T-helper 17 cell (primary cell): ENCODE measurements at regions not wholly inside any gene's neighbourhood (a gene's known extent, or its start where the extent isn't known, plus 50 kb on each side); places are given as distances from the start of the nearest gene placed in this dataset.
A peak's percentile ranks its signal among the peaks of the same experiment; 100 is the strongest.

Experiments
- ATAC-seq: fragments of 150-1000 bp; cut with Tn5 transposase; 2 replicates; pipeline ENCODE4 v1.10.0; 2021; ENCODE audit warnings: mild to moderate bottlenecking, moderate library complexity
- DNase-seq, 3 donors: peaks; one replicate each; pipeline versions ENCODE4 v3.0.0 to v3.0.0-alpha.2; 2020 to 2021
- H3K9me3 ChIP-seq: one replicate; pipeline ENCODE4 v1.7.0; 2013; ENCODE audit warnings: low read length, mild to moderate bottlenecking; ENCODE audit not compliant: control insufficient read depth, poor library complexity, severe bottlenecking
- H3K27ac Mint-ChIP-seq: one replicate; pipeline ENCODE4 v1.8.0; 2022; ENCODE audit warnings: mild to moderate bottlenecking, moderate library complexity, mixed read lengths
- H3K27me3 Mint-ChIP-seq: one replicate; pipeline ENCODE4 v1.8.0; 2022; ENCODE audit warnings: mixed read lengths
- H3K36me3 Mint-ChIP-seq: one replicate; pipeline ENCODE4 v1.8.0; 2022; ENCODE audit warnings: low read depth, mixed read lengths
- H3K4me1 Mint-ChIP-seq: one replicate; pipeline ENCODE4 v1.8.0; 2022; ENCODE audit warnings: mild to moderate bottlenecking, mixed read lengths
- H3K4me3 Mint-ChIP-seq: one replicate; pipeline ENCODE4 v1.8.0; 2022; ENCODE audit warnings: mild to moderate bottlenecking, moderate library complexity, mixed read lengths

DNA sequence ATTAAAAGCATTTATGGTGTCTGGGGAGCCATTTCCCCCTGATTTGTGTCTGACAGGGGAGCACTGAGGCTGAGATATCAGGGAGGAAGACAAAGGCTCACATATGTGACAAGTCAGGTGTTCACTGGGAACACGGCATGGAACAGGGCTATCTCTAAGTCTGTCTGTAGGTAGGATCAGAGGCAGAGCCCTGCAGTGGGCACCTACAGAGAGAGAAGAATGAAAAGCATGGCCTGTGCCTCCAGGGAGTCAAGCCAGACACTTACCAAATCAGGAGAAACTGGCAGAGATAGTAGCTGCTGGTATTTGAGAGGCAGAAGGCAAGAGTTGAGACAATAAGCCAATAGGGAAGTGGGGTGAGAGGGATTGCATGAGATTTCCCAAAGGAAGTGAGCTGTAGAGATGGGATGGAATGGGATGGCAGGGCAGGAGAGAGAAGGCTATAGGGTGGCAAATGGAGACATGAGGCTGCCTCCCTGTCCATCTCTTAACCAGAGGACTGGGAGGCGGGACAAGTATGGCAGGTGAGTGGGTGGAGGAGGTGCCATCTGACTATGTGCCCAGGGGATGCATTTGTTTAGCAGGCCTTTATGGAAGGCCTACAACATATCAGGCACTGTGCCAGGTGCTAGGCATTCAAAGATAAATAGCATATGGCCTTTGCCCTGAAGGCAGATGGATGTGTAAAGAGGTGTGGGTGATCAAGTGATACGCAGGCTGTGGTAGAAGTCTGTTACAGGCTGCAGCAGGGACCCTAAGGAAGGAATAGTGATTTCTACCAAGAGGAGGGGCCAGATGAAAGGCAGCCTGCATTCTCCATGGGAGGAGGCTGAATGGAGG lies 136.2 kb upstream of the IPO9 start:
- Mint-ChIP-seq H3K36me3 (no peaks in the 10 kb centered on the region), H3K27me3 (peaks cover 14% of the 10 kb centered on the region), H3K27ac (no peak overlapping the region), H3K4me1 (no peaks in the 10 kb centered on the region), H3K4me3 (no peak overlapping the region)
- DNase-seq (no peak), ATAC-seq (no peak)
- H3K9me3 ChIP-seq = no peaks in the 10 kb centered on the region

DNA sequence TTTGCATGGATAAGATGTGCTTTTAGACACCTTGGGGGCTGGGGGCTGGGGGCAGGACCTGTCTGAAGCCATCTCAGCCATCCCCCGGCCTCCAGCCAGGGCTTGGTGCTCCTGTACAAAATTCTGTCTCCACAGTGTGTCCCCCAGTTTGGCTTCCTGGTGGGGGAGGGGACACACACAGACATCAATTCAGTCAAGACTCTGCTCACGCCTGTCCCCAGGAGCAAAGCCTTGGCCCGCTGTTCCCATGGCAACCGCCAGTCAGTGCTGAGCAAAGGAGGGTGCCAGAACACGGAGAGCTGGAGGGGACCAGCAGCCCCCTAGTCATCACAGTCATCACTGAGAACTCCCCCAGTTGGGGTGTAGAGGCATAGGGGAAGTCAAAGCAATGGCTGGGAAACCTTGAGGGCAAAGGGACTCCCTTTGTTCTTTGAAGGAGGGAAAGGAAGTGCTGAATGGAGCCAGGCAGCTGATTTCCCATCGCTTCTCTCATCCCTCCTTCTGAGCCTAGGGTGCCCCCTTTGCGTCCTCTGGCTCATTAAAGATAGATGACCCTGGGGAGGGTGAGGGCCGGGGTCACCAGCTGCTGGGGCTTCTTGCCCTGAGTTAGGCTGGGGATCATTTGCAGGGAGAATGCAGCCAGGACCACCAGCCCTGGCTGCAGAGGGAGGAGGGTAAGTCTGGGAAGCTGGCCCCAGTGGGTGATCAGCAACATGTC lies 134.9 kb upstream of the IPO9 start:
- Mint-ChIP-seq H3K27ac (no peak overlapping the region), H3K4me1 (no peaks in the 10 kb centered on the region), H3K27me3 (peaks cover 14% of the 10 kb centered on the region), H3K36me3 (no peaks in the 10 kb centered on the region), H3K4me3 (no peak overlapping the region)
- DNase-seq = no peak
- H3K9me3 ChIP-seq = no peaks in the 10 kb centered on the region
- no peak for ATAC-seq

DNA sequence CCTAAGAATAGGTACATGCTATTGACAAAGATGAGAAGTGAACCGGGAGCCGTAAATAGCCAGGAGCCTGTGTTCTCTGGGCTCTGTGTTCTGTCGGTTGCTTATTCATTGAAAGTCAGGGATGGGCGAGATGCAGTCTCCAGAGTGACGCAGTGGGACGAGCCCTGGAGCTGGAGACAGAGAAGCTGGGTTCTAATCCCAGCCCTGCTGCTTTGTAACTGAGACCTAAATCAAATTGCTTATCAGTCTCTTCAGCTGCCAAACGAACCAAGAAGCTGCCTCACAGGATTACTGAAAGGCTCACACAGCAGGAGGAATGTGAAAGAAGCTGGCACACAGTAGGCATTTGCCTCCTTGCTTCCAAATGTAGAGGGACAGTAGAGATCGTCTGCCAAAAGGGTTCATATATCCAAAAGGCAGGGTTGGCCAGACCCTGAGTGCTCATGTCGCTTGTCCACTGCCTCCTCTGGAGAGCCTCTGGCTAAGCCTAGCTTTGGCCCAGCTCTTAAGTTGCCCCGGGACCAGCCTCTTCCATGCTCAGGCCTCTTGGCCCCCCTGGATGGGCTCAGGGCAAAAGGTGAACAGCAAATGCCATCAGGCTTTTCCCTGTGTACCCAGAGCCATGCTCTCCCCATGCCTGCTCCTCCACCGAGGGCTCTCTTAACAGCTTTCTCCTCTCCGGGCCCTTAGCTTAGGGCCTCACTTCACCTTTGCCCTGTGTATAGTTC lies 134.2 kb upstream of the IPO9 start:
- Mint-ChIP-seq H3K4me1 (no peaks in the 10 kb centered on the region), H3K36me3 (no peaks in the 10 kb centered on the region), H3K27ac (no peak overlapping the region), H3K27me3 (peaks cover 14% of the 10 kb centered on the region), H3K4me3 (no peak overlapping the region)
- no peak for ATAC-seq
- H3K9me3 ChIP-seq = no peaks in the 10 kb centered on the region
- DNase-seq = no peak

DNA sequence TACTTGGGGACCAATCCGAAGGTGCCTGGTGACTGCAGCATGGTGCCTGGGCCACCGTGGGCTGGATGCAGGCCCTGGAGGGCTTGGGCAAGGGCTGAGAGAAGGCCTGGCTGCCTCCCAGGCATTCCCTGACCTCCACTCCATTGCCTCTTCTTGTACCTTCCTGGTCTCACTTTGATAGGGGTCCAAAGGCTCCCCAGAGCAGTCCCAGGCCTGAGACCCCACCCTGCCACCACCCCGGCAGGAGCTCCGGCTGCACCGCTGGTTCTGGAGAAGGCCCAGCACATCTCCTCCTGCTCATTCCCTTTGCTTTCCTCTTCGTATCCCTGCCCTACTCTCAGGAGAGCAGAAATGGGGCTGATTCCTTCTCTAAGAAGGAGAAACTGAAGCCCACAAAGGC lies 133.3 kb upstream of the IPO9 start:
- H3K4me3 Mint-ChIP-seq = no peak overlapping the region
- no peaks in the 10 kb centered on the region for H3K9me3 ChIP-seq
- no peaks in the 10 kb centered on the region for H3K4me1 Mint-ChIP-seq
- peaks cover 14% of the 10 kb centered on the region for H3K27me3 Mint-ChIP-seq
- ATAC-seq = no peak
- no peak overlapping the region for H3K27ac Mint-ChIP-seq
- H3K36me3 Mint-ChIP-seq = no peaks in the 10 kb centered on the region
- no peak for DNase-seq

DNA sequence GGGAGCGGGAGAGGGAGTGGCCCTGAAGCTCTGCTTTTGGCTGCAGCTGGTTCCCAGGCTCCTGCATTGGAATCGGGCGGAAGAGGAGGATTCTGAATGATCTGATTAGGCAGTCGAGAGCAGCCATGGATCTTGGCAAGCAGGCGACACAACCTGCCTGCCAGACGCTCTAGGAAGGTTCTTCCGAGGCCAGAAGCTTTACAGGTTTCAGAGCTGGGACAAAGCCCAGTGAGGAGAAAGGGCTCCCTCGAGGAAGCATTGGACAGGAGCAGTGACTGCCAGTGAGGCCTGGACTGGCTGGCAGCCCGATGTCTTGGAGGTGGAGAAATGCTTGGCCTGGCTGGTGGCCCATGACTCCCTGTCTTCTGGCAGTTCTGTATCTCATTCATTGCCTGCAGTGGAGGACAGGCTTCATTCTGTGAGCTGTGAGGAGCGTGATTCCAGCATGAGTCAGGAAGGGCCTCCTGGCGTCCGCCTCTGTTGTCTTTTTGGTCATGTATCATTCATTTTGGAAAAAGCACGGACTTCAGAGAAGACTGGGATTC lies 132.7 kb upstream of the IPO9 start:
- no peaks in the 10 kb centered on the region for H3K36me3 Mint-ChIP-seq
- DNase-seq = no peak
- H3K4me3 Mint-ChIP-seq = no peak overlapping the region
- no peak for ATAC-seq
- H3K27ac Mint-ChIP-seq = no peak overlapping the region
- H3K27me3 Mint-ChIP-seq = peaks cover 14% of the 10 kb centered on the region
- no peaks in the 10 kb centered on the region for H3K4me1 Mint-ChIP-seq
- H3K9me3 ChIP-seq = no peaks in the 10 kb centered on the region

DNA sequence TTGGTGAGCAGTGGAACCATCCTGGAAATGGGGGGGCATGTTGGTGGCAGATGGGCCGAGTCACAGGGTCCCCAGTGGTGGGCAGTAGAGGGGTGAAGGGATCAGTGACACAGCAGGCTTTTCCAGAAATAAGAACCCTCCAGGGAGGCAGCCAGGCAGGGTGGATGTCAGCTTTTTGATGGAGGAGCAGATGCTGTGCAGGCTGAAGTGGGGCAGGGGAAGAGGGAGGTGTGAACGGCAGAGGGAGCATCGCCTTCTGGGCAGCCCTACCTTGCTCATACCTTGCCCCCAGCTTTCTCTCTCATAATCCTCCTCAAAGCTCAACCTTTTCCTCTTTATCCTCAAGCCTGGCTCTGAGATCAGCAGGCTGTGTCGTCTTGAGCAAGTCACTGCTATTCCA lies 131.8 kb upstream of the IPO9 start:
- no peaks in the 10 kb centered on the region for H3K9me3 ChIP-seq
- H3K4me3 Mint-ChIP-seq = no peak overlapping the region
- no peak for DNase-seq
- no peaks in the 10 kb centered on the region for H3K4me1 Mint-ChIP-seq
- no peak for ATAC-seq
- no peaks in the 10 kb centered on the region for H3K36me3 Mint-ChIP-seq
- H3K27ac Mint-ChIP-seq = no peak overlapping the region
- peaks cover 14% of the 10 kb centered on the region for H3K27me3 Mint-ChIP-seq

DNA sequence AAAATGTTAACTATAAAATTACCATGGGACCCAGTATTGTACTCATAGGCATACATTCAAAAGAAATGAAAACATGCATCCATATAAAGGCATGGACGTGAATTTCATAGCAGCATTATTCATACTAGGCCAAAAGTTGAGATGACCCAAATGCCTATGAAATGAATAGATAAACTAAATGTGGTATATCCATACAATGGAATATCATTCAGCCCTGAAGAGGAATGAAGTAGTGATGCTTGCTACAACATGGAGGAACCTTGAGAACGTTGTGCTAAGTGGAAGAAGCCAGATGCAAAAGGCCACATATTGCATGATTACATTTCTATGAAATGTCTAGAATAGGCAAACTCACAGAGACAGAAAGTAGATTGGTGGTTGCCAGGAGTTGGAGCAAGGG lies 127.1 kb upstream of the IPO9 start:
- H3K27ac Mint-ChIP-seq = no peak overlapping the region
- H3K9me3 ChIP-seq = no peaks in the 10 kb centered on the region
- H3K27me3 Mint-ChIP-seq = peaks cover 8% of the 10 kb centered on the region
- ATAC-seq = no peak
- no peak overlapping the region for H3K4me3 Mint-ChIP-seq
- no peak for DNase-seq
- no peaks in the 10 kb centered on the region for H3K36me3 Mint-ChIP-seq
- H3K4me1 Mint-ChIP-seq = peaks cover 3% of the 10 kb centered on the region

DNA sequence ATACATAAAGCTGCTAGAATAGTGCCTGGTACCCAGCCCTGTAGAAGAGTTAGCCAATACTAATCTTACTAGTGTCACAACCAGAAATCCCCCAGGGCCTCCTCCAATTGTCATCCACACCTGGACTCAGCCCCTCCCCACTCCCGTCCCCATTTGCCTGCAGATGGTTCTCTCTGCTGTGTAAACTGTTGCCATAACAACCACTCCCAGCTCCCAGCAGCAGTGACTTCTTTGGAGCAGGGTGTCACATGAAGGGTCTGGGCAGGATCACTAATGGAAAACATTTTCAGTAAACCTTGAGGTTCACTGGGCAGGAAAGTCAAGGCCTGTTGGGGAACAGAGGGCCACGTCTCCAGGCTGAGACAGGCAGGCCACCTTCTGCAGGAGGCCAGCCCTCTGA lies 126.0 kb upstream of the IPO9 start:
- no peaks in the 10 kb centered on the region for H3K9me3 ChIP-seq
- no peak overlapping the region for H3K4me3 Mint-ChIP-seq
- H3K4me1 Mint-ChIP-seq = peaks cover 5% of the 10 kb centered on the region
- DNase-seq (no peak), ATAC-seq (no peak)
- H3K27me3 Mint-ChIP-seq = peaks cover 7% of the 10 kb centered on the region
- no peaks in the 10 kb centered on the region for H3K36me3 Mint-ChIP-seq
- no peak overlapping the region for H3K27ac Mint-ChIP-seq

DNA sequence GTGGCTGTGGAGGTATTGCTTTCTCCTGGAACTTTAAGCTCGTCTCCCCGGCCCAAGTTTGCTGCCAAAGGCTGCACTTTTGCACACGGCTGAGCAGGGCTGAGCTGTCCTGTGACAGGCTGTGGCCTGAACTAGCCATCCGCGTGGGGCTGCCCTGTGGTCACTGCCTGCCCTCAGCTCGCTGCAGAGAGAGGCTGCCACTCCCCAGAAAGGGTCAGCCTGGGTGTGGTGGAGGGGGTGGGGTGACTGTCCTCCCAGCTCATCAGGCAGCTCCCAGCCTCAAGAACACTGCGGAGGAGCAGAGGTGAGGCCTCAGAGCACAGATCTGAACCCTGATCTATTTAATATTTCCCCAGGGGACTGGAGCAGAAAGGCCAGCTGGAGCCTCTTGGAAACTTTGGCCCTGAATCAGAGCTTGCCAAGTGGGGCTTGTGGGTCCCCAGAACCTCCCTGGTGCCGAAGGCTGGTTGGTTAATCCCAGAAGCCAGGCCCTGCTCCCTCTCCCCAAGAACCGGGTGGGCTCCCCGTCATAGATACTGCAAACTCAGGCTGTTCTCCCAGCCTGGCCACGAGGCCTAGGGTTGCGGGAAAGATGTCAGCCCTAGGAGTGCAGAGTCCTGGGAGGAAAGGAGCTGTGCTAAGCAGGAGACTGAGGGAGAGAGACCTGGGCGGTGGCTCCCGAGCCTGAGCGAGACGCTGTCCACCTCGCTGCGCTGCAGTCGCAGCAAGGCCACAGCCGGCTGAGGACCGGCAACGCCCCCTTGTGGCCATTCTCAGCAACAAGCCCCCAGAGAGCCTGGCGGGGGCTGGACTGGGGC lies 125.1 kb upstream of the IPO9 start:
- H3K4me3 Mint-ChIP-seq = no peak overlapping the region
- H3K36me3 Mint-ChIP-seq = no peaks in the 10 kb centered on the region
- H3K27ac Mint-ChIP-seq = no peak overlapping the region
- peaks cover 5% of the 10 kb centered on the region for H3K4me1 Mint-ChIP-seq
- no peaks in the 10 kb centered on the region for H3K9me3 ChIP-seq
- H3K27me3 Mint-ChIP-seq = peaks cover 7% of the 10 kb centered on the region
- DNase-seq = peak; percentile 24 to 50 (median 38)
- ATAC-seq = peak; percentile 76

DNA sequence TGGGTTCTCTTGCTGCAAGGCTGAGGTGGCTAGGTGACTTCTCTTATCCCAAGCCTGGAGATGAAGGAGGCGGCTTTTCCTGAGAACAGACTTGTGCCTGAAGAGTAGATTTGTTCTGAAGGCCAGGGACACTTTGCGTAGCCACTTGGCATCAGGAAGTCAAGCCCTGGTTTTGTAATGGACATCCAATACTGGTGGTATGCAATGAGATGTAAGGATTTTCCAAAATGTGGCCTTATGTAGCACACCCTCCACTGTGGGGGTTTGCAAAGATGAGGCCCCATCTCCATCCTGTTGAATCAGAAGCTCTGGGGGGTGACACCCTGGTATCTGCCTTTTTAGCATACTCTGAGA lies 124.5 kb upstream of the IPO9 start:
- ATAC-seq (no peak), DNase-seq (no peak)
- H3K4me1 Mint-ChIP-seq = peaks cover 5% of the 10 kb centered on the region
- H3K4me3 Mint-ChIP-seq = no peak overlapping the region
- H3K27ac Mint-ChIP-seq = no peak overlapping the region
- no peaks in the 10 kb centered on the region for H3K36me3 Mint-ChIP-seq
- peaks cover 7% of the 10 kb centered on the region for H3K27me3 Mint-ChIP-seq
- H3K9me3 ChIP-seq = no peaks in the 10 kb centered on the region

DNA sequence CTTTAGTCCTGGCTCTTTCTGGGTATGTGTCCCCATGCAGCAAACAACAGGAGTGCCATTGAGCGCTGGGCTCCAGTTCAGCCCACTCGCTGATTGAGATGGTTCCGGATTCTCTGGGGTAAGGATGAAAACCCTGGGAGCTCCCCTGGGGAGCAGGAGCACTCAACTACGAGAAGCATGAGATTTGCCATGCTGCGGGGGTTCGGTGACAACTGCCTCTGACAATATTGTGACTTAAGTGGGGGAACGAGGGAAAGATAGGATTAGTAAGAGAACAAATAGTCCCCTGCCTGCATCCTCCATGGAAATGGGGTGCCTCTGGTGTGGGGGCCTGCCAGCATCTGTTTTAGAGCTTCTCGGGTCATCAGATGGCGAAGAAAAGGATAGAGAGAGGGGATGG lies 123.6 kb upstream of the IPO9 start:
- peaks cover 5% of the 10 kb centered on the region for H3K4me1 Mint-ChIP-seq
- peaks cover 7% of the 10 kb centered on the region for H3K27me3 Mint-ChIP-seq
- no peaks in the 10 kb centered on the region for H3K9me3 ChIP-seq
- no peaks in the 10 kb centered on the region for H3K36me3 Mint-ChIP-seq
- DNase-seq (no peak), ATAC-seq (no peak)
- peak overlapping the region; percentile 41 for H3K4me3 Mint-ChIP-seq
- no peak overlapping the region for H3K27ac Mint-ChIP-seq

DNA sequence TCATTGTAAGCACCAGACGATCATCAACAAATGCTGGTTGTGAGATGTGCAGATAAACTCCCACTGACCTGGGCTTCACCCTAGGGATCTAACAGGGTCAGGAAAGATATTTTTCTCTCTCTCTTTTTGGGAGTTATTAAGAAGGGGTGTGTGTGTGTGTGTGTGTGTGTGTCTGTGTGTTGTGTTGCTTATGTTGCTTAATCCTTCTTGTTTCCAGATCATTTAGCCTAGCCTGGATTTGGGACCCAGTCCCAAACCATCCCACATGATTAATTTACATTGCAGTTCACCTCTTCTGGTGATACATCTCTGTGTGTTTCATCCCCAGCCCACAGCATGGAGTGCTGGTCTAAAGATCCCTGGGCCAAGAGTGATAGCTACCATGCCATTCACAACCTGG lies 122.8 kb upstream of the IPO9 start:
- ATAC-seq = no peak
- Mint-ChIP-seq H3K27ac (no peak overlapping the region), H3K27me3 (peaks cover 7% of the 10 kb centered on the region), H3K4me3 (no peak overlapping the region), H3K4me1 (peaks cover 5% of the 10 kb centered on the region), H3K36me3 (no peaks in the 10 kb centered on the region)
- H3K9me3 ChIP-seq = no peaks in the 10 kb centered on the region
- no peak for DNase-seq

DNA sequence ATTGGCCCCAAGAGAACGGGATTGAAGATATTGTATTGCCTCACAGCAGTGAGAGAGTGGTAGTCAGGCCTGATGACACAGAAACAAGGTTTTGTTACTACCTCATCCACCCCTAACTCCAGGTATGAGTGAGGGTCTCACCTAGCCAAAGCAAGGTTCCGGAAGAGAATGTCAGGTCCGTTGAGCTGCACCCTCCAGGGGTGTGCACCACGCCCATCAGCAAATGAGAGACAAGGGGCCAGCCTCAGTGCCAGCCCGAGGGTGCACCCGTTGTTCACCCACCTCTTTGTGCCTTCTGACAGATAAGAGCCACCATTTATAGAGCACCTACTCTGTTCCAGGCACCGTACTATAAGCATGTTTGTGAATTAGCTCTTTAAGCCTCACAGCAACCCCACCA lies 121.9 kb upstream of the IPO9 start:
- Mint-ChIP-seq H3K4me1 (peaks cover 5% of the 10 kb centered on the region), H3K4me3 (no peak overlapping the region), H3K27ac (no peak overlapping the region), H3K27me3 (peaks cover 7% of the 10 kb centered on the region), H3K36me3 (no peaks in the 10 kb centered on the region)
- ATAC-seq (no peak), DNase-seq (no peak)
- H3K9me3 ChIP-seq = no peaks in the 10 kb centered on the region
